ENCODE measurements at regions not wholly inside any gene's neighbourhood (a gene's known extent, or its start where the extent isn't known, plus 50 kb on each side); places are given as distances from the start of the nearest gene placed in this dataset.

GRCh38 chr1:209384710-209385550 lies 198.6 kb upstream of the CAMK1G start:
- Histone ChIP-seq H3K4me1 (peaks cover 76% of the 10 kb centered on the region), H3K36me3 (no peaks in the 10 kb centered on the region), H3K4me3 (no peak overlapping the region), H3K27me3 (no peaks in the 10 kb centered on the region), H3K27ac (peak overlapping the region; percentile 36), H3K9me3 (no peaks in the 10 kb centered on the region)
- TF ChIP-seq POLR2AphosphoS5 (IDR thresholded peaks at IDR 0.05) = no peak
- TF ChIP-seq CTCF (IDR thresholded peaks at IDR 0.05) = no peak
- TF ChIP-seq POLR2A (IDR thresholded peaks at IDR 0.05) = no peak
- no peak for TF ChIP-seq EP300 (IDR thresholded peaks at IDR 0.05)
- 67% methylated on average over 2 of the region's 2 CpGs for WGBS
- no peak for DNase-seq (ENCODE audit: low spot score in 2 of 2)

- Histone ChIP-seq H3K27ac (peak overlapping the region; percentile 36), H3K27me3 (no peaks in the 10 kb centered on the region), H3K36me3 (no peaks in the 10 kb centered on the region), H3K9me3 (no peaks in the 10 kb centered on the region), H3K4me3 (no peak overlapping the region), H3K4me1 (peaks cover 73% of the 10 kb centered on the region)
- TF ChIP-seq POLR2A (IDR thresholded peaks at IDR 0.05) (no peak), POLR2AphosphoS5 (IDR thresholded peaks at IDR 0.05) (no peak), EP300 (IDR thresholded peaks at IDR 0.05) (no peak), CTCF (IDR thresholded peaks at IDR 0.05) (no peak)
- DNase-seq (ENCODE audit: low spot score in 2 of 2) = no peak
- 59% methylated on average over 2 of the region's 2 CpGs for WGBS
Observed at GRCh38 chr1:209386156-209386555, 197.4 kb upstream of the CAMK1G start.

GRCh38 chr1:209387271-209387968 lies 196.1 kb upstream of the CAMK1G start:
- no peaks in the 10 kb centered on the region for H3K27me3 ChIP-seq
- H3K4me3 ChIP-seq = no peak overlapping the region
- peaks cover 65% of the 10 kb centered on the region for H3K4me1 ChIP-seq
- DNase-seq (ENCODE audit: low spot score in 2 of 2) = no peak
- H3K36me3 ChIP-seq = no peaks in the 10 kb centered on the region
- no peak for TF ChIP-seq POLR2AphosphoS5 (IDR thresholded peaks at IDR 0.05)
- no peak for TF ChIP-seq EP300 (IDR thresholded peaks at IDR 0.05)
- TF ChIP-seq CTCF (IDR thresholded peaks at IDR 0.05) = no peak
- H3K27ac ChIP-seq = peak overlapping the region; percentile 32
- 73% methylated on average over 5 of the region's 5 CpGs for WGBS
- H3K9me3 ChIP-seq = no peaks in the 10 kb centered on the region

GRCh38 chr1:209387969-209388329 lies 195.6 kb upstream of the CAMK1G start:
- Histone ChIP-seq H3K4me3 (no peak overlapping the region), H3K27ac (peak overlapping the region; percentile 32), H3K27me3 (no peaks in the 10 kb centered on the region), H3K9me3 (no peaks in the 10 kb centered on the region), H3K4me1 (peaks cover 60% of the 10 kb centered on the region), H3K36me3 (no peaks in the 10 kb centered on the region)
- no peak for DNase-seq (ENCODE audit: low spot score in 2 of 2)
- no peak for TF ChIP-seq CTCF (IDR thresholded peaks at IDR 0.05)
- TF ChIP-seq POLR2AphosphoS5 (IDR thresholded peaks at IDR 0.05) = no peak
- no peak for TF ChIP-seq EP300 (IDR thresholded peaks at IDR 0.05)
- TF ChIP-seq POLR2A (IDR thresholded peaks at IDR 0.05) = no peak
- 67% methylated on average over 2 of the region's 2 CpGs for WGBS

GRCh38 chr1:209388358-209388757 lies 195.2 kb upstream of the CAMK1G start:
- WGBS = 88% methylated on average over 1 of the region's 1 CpG
- no peak overlapping the region for H3K4me3 ChIP-seq
- DNase-seq (ENCODE audit: low spot score in 2 of 2) = no peak
- H3K4me1 ChIP-seq = peaks cover 56% of the 10 kb centered on the region
- H3K36me3 ChIP-seq = no peaks in the 10 kb centered on the region
- TF ChIP-seq POLR2AphosphoS5 (IDR thresholded peaks at IDR 0.05) (no peak), EP300 (IDR thresholded peaks at IDR 0.05) (no peak), CTCF (IDR thresholded peaks at IDR 0.05) (no peak), POLR2A (IDR thresholded peaks at IDR 0.05) (no peak)
- no peaks in the 10 kb centered on the region for H3K9me3 ChIP-seq
- H3K27ac ChIP-seq = no peak overlapping the region
- H3K27me3 ChIP-seq = no peaks in the 10 kb centered on the region
